Tibial nerve (tissue), 4 donors: ENCODE measurements at regions not wholly inside any gene's neighbourhood (a gene's known extent, or its start where the extent isn't known, plus 50 kb on each side); places are given as distances from the start of the nearest gene placed in this dataset.

Source experiments
- EP300 ChIP-seq, 2 donors: sonication (generic); formaldehyde crosslinking; IDR thresholded peaks; one replicate each; pipeline ENCODE4 v1.6.1; 2017; ENCODE audit warnings: antibody characterized with exemption in 2 of 2, mild to moderate bottlenecking in 1 of 2
- POLR2A ChIP-seq, 2 donors: fragments of 450-650 bp; IDR thresholded peaks; one replicate each; pipeline ENCODE4 v1.6.1; 2017; ENCODE audit warnings: antibody characterized with exemption in 2 of 2, mild to moderate bottlenecking in 2 of 2, moderate library complexity in 2 of 2
- TF ChIP-seq, protein P1 (sequence below), 5 experiments: fragments of 200-600 bp in 3 of 5; fragments of 450-650 bp in 2 of 5; sonication (generic) in 3 of 5; IDR thresholded peaks; one replicate each; pipeline ENCODE4 v1.5.1; 2016 to 2019; ENCODE audit warnings: antibody characterized with exemption in 5 of 5, mild to moderate bottlenecking in 3 of 5, moderate library complexity in 2 of 5

DNA sequence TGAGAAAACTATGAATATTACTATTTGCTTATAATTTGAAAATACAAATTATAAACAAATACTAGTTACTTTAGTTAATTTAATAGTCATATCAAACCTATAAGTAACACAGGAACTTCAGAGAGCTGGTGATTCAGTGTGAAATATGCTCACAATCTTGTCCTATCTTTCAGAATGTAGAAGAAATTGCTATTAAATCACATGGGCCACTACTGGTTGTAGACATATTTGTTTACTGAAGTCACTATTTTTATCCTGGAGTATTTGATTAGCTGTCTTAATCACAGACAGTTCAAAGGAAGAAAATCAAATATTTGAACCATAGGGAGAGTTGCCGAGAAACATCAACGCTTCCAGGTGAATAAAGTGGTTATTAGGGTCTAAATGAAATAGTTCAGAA lies 187.6 kb upstream of the ANO3 start:
- TF ChIP-seq POLR2A (IDR thresholded peaks at IDR 0.05) = no peak
- TF ChIP-seq, protein P1, sequence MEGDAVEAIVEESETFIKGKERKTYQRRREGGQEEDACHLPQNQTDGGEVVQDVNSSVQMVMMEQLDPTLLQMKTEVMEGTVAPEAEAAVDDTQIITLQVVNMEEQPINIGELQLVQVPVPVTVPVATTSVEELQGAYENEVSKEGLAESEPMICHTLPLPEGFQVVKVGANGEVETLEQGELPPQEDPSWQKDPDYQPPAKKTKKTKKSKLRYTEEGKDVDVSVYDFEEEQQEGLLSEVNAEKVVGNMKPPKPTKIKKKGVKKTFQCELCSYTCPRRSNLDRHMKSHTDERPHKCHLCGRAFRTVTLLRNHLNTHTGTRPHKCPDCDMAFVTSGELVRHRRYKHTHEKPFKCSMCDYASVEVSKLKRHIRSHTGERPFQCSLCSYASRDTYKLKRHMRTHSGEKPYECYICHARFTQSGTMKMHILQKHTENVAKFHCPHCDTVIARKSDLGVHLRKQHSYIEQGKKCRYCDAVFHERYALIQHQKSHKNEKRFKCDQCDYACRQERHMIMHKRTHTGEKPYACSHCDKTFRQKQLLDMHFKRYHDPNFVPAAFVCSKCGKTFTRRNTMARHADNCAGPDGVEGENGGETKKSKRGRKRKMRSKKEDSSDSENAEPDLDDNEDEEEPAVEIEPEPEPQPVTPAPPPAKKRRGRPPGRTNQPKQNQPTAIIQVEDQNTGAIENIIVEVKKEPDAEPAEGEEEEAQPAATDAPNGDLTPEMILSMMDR (IDR thresholded peaks at IDR 0.05) = no peak
- TF ChIP-seq EP300 (IDR thresholded peaks at IDR 0.05) = no peak
